ENCODE measurements at regions not wholly inside any gene's neighbourhood (a gene's known extent, or its start where the extent isn't known, plus 50 kb on each side); places are given as distances from the start of the nearest gene placed in this dataset.

DNA sequence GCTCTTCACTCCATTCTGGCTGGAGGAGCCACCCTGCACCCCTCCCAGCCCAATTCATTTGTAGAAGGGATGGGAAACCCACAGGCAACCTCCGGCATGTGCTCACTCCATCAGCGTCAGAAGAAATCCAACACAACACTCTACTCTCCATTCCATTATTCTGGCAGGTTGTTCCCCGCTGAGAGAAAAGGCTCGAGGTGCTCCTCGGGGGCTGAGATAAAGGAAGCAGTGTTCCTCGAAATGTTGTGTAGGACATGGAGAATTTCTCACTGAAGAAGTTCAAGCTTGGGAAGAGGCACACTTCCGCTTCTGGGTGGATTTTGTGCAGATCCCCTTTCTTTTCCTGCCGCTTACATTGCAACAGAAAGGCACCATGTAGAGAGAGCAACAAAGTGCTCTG lies 355.0 kb upstream of the CFAP20DC start:
- TF ChIP-seq, protein P1, sequence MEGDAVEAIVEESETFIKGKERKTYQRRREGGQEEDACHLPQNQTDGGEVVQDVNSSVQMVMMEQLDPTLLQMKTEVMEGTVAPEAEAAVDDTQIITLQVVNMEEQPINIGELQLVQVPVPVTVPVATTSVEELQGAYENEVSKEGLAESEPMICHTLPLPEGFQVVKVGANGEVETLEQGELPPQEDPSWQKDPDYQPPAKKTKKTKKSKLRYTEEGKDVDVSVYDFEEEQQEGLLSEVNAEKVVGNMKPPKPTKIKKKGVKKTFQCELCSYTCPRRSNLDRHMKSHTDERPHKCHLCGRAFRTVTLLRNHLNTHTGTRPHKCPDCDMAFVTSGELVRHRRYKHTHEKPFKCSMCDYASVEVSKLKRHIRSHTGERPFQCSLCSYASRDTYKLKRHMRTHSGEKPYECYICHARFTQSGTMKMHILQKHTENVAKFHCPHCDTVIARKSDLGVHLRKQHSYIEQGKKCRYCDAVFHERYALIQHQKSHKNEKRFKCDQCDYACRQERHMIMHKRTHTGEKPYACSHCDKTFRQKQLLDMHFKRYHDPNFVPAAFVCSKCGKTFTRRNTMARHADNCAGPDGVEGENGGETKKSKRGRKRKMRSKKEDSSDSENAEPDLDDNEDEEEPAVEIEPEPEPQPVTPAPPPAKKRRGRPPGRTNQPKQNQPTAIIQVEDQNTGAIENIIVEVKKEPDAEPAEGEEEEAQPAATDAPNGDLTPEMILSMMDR (IDR thresholded peaks at IDR 0.05; ENCODE audit: poor library complexity): no peak
- no peak for TF ChIP-seq EZH2 (IDR thresholded peaks at IDR 0.05; ENCODE audit: borderline replicate concordance)

All from hepatocyte (in vitro differentiated cells).